ENCODE measurements at regions not wholly inside any gene's neighbourhood (a gene's known extent, or its start where the extent isn't known, plus 50 kb on each side); places are given as distances from the start of the nearest gene placed in this dataset.

GRCh38 chr3:174440253-174440701 lies 418.9 kb upstream of the NAALADL2 start:
- TF ChIP-seq POLR2A (IDR thresholded peaks at IDR 0.05) (no peak), POLR2AphosphoS5 (IDR thresholded peaks at IDR 0.05) (no peak), CTCF (IDR thresholded peaks at IDR 0.05) (no peak), EP300 (IDR thresholded peaks at IDR 0.05) (no peak)

All from gastroesophageal sphincter (tissue), 3 donors.